Activated naive CD4-positive, alpha-beta T cell treated with anti-CD3 and anti-CD28 coated beads, Interleukin-2, amount 10 ng/mL, durations not matched to agents 7 days and 5 days (primary cell): ENCODE measurements at regions not wholly inside any gene's neighbourhood (a gene's known extent, or its start where the extent isn't known, plus 50 kb on each side); places are given as distances from the start of the nearest gene placed in this dataset.
A peak's percentile ranks its signal among the peaks of the same experiment; 100 is the strongest.

ENCODE experiments used
- CTCF ChIA-PET: fragments of 350-600 bp; sonication (Branson Sonifier 250); formaldehyde crosslinking; loops from one replicate; lab custom pipeline; 2021; ENCODE audit warnings: antibody characterized with exemption; lab: Charles Lee
- DNase-seq: peaks from one replicate; pipeline ENCODE4 v3.0.0-alpha.2; 2020
- H3K27ac Mint-ChIP-seq: one replicate; pipeline ENCODE4 v1.8.0; 2021; ENCODE audit warnings: mild to moderate bottlenecking, moderate library complexity, mixed read lengths
- H3K27me3 Mint-ChIP-seq: one replicate; pipeline ENCODE4 v1.8.0; 2021; ENCODE audit warnings: mild to moderate bottlenecking, mixed read lengths
- H3K36me3 Mint-ChIP-seq: one replicate; pipeline ENCODE4 v1.8.0; 2021; ENCODE audit warnings: mixed read lengths
- H3K4me1 Mint-ChIP-seq: one replicate; pipeline ENCODE4 v1.8.0; 2021; ENCODE audit warnings: mixed read lengths
- H3K4me3 Mint-ChIP-seq: one replicate; pipeline ENCODE4 v1.8.0; 2021; ENCODE audit warnings: mild to moderate bottlenecking, moderate library complexity, mixed read lengths
- H3K9me3 Mint-ChIP-seq: one replicate; pipeline ENCODE4 v1.8.0; 2021; ENCODE audit warnings: mixed read lengths

- Mint-ChIP-seq H3K36me3 (no peaks in the 10 kb centered on the region), H3K27me3 (peaks cover 41% of the 10 kb centered on the region), H3K9me3 (no peaks in the 10 kb centered on the region), H3K4me1 (peaks cover 16% of the 10 kb centered on the region), H3K27ac (no peak overlapping the region), H3K4me3 (no peak overlapping the region)
- DNase-seq, result no peak
- CTCF ChIA-PET, result no interaction called here
Measured at GRCh38 chr1:243916160-243916559, 66.1 kb upstream of the AKT3 start.

DNA sequence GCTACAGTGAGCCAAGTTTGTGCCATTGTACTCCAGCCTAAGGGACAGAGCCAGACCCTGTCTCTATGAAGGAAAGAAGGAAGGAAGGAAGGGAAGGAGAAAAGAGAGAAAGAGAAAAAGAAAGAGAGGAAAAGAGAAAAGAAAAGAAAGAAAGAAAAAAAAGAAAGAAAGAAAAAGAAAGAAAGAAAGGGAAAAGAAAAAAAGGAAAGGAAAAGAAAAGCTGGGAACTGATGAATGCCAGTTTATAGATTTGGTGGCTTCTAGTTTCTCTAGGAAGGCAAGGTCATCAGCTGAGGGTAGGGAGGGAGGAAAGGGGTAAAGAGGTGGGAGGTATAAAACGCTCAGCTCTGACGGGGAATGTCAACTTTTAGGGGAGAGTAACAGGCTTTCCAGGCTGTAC, 62.3 kb upstream of the AKT3 start:
- peaks cover 26% of the 10 kb centered on the region for H3K27me3 Mint-ChIP-seq
- no peak overlapping the region for H3K4me3 Mint-ChIP-seq
- no peaks in the 10 kb centered on the region for H3K9me3 Mint-ChIP-seq
- CTCF ChIA-PET, result no interaction called here
- H3K27ac Mint-ChIP-seq, result peak overlapping the region; percentile 34
- H3K4me1 Mint-ChIP-seq, result peaks cover 7% of the 10 kb centered on the region
- no peak for DNase-seq
- H3K36me3 Mint-ChIP-seq, result no peaks in the 10 kb centered on the region

GRCh38 chr1:243910607-243911006, 60.6 kb upstream of the AKT3 start:
- no peak for DNase-seq
- peaks cover 15% of the 10 kb centered on the region for H3K27me3 Mint-ChIP-seq
- no peak overlapping the region for H3K4me3 Mint-ChIP-seq
- H3K4me1 Mint-ChIP-seq, result no peaks in the 10 kb centered on the region
- H3K36me3 Mint-ChIP-seq, result no peaks in the 10 kb centered on the region
- CTCF ChIA-PET, result no interaction called here
- no peak overlapping the region for H3K27ac Mint-ChIP-seq
- no peaks in the 10 kb centered on the region for H3K9me3 Mint-ChIP-seq

DNA sequence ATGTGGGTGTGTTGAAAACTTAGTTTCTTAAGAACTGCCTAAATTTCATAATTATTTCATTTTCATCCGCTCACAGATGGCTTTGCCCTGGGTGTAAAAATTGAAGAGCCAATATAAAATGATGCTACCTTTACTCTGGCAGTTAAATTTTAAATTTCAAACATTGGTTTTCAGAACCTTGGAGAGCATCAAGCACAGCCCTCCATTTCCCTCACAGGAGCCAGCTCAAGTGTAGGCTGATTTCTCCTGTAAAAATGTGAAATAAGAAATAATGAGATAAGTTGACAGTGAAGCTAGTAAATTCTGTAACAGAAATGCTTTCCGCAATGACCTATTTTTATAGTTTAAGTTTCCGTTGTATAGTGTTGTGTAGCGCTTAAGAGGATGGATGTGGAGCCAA, 53.9 kb upstream of the AKT3 start:
- Mint-ChIP-seq H3K36me3 (no peaks in the 10 kb centered on the region), H3K4me3 (no peak overlapping the region), H3K9me3 (no peaks in the 10 kb centered on the region), H3K27me3 (peaks cover 12% of the 10 kb centered on the region), H3K27ac (no peak overlapping the region), H3K4me1 (no peaks in the 10 kb centered on the region)
- DNase-seq, result no peak
- CTCF ChIA-PET, result no interaction called here

GRCh38 chr1:243903041-243903440, 53.0 kb upstream of the AKT3 start:
- CTCF ChIA-PET, result no interaction called here
- peaks cover 10% of the 10 kb centered on the region for H3K27me3 Mint-ChIP-seq
- no peak overlapping the region for H3K4me3 Mint-ChIP-seq
- no peaks in the 10 kb centered on the region for H3K4me1 Mint-ChIP-seq
- H3K27ac Mint-ChIP-seq, result no peak overlapping the region
- no peaks in the 10 kb centered on the region for H3K9me3 Mint-ChIP-seq
- DNase-seq, result no peak
- H3K36me3 Mint-ChIP-seq, result no peaks in the 10 kb centered on the region

- no peak overlapping the region for H3K4me3 Mint-ChIP-seq
- no peaks in the 10 kb centered on the region for H3K9me3 Mint-ChIP-seq
- no peak for DNase-seq
- H3K4me1 Mint-ChIP-seq, result no peaks in the 10 kb centered on the region
- H3K27me3 Mint-ChIP-seq, result peaks cover 6% of the 10 kb centered on the region
- H3K36me3 Mint-ChIP-seq, result no peaks in the 10 kb centered on the region
- CTCF ChIA-PET, result no interaction called here
- no peak overlapping the region for H3K27ac Mint-ChIP-seq
Measured at GRCh38 chr1:243902100-243902499, 52.1 kb upstream of the AKT3 start.
